Progenitor cell of endocrine pancreas (in vitro differentiated cells): ENCODE measurements at regions not wholly inside any gene's neighbourhood (a gene's known extent, or its start where the extent isn't known, plus 50 kb on each side); places are given as distances from the start of the nearest gene placed in this dataset.

Experiments
- DNase-seq: peaks from one replicate; pipeline ENCODE4 v3.0.0; 2021; ENCODE audit warnings: low spot score; ENCODE audit not compliant: unreplicated experiment
- H3K27ac Mint-ChIP-seq: 2 replicates; pipeline ENCODE4 v1.8.0; 2021; ENCODE audit warnings: mild to moderate bottlenecking, moderate library complexity, mixed read lengths
- H3K27me3 Mint-ChIP-seq: 2 replicates; pipeline ENCODE4 v1.8.0; 2021; ENCODE audit warnings: mixed read lengths
- H3K36me3 Mint-ChIP-seq: 2 replicates; pipeline ENCODE4 v1.8.0; 2022; ENCODE audit warnings: mixed read lengths; ENCODE audit not compliant: insufficient read depth
- H3K4me1 Mint-ChIP-seq: 2 replicates; pipeline ENCODE4 v1.8.0; 2021; ENCODE audit warnings: low read depth, mixed read lengths
- H3K4me3 Mint-ChIP-seq: 2 replicates; pipeline ENCODE4 v1.8.0; 2021; ENCODE audit warnings: low read depth, mild to moderate bottlenecking, moderate library complexity, mixed read lengths
- H3K9me3 Mint-ChIP-seq: 2 replicates; pipeline ENCODE4 v1.8.0; 2021; ENCODE audit warnings: low read depth, mixed read lengths
- CTCF ChIP-seq: fragments of 200-600 bp; sonication (generic); IDR thresholded peaks from one replicate; pipeline ENCODE4 v1.5.0; 2021; ENCODE audit warnings: antibody characterized with exemption, mild to moderate bottlenecking; ENCODE audit not compliant: unreplicated experiment

DNA sequence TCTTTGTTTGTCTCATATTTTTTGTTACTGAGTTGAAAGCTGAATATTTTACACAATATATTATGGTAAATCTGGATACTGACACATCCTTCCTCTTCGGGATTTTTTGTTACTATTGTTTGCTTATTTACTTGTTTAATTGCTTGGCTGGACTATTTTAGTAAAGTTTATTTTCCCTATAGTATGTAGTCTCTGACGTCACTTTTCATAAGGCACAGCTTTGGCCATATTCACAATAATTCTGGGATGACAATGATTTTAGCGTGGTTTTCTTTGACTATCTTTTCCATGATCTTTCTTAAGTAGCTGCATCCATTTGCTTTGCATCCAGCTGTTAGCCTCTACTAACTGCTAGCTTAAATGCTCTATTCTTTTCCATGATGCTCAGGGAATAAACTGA is 552.4 kb downstream of the VGLL3 start:
- Mint-ChIP-seq H3K9me3 (no peaks in the 10 kb centered on the region), H3K4me3 (no peak overlapping the region), H3K36me3 (no peaks in the 10 kb centered on the region), H3K27ac (no peak overlapping the region), H3K27me3 (no peaks in the 10 kb centered on the region), H3K4me1 (no peaks in the 10 kb centered on the region)
- DNase-seq = no peak
- TF ChIP-seq CTCF = no peak

DNA sequence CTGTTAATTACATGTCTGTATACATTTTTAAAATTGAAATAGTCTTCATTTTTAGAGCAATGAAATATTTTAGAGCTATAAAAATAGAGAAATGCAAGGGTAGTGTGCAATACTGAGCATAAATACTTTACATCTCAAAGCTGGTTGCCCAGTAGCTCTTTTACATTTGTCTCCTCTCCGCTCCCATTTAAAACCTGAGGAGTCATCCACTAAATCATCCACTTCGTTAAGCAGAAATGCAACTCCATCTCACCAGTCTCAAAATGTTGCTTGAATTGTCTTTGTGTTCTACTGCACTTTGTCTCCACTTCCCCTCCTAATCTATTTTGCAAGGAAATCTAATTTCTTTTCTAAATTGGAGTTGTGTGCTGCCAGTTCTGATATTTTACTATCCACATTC is 563.6 kb downstream of the VGLL3 start:
- Mint-ChIP-seq H3K27me3 (no peaks in the 10 kb centered on the region), H3K27ac (no peak overlapping the region), H3K36me3 (no peaks in the 10 kb centered on the region), H3K4me3 (no peak overlapping the region), H3K9me3 (peaks cover 11% of the 10 kb centered on the region), H3K4me1 (peaks cover 2% of the 10 kb centered on the region)
- no peak for TF ChIP-seq CTCF
- no peak for DNase-seq

GRCh38 chr3:86420990-86421739 is 569.8 kb downstream of the VGLL3 start:
- Mint-ChIP-seq H3K36me3 (peaks cover 1% of the 10 kb centered on the region), H3K9me3 (peaks cover 11% of the 10 kb centered on the region), H3K4me3 (peak overlapping the region; percentile 19), H3K4me1 (peaks cover 15% of the 10 kb centered on the region), H3K27me3 (no peaks in the 10 kb centered on the region), H3K27ac (no peak overlapping the region)
- TF ChIP-seq CTCF = no peak
- DNase-seq = no peak

DNA sequence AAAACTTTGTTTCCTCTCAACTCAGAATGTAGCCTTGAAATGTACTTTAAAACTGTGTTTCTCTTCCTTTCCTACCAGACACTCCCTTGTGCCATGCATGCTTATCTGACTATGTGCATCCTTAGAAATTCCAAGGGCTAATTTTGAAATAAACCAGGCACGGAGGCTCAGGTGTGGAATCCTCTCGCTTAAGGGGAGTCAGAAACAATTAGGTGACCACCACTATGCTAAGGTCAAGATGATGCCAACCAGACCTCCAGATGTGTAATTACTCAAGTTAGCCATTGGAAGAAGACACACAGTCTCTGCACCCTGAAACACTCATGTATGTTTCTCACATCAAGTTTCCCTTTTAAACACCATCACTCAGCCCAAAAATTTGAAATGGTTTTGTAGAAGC is 572.1 kb downstream of the VGLL3 start:
- no peak for DNase-seq
- no peaks in the 10 kb centered on the region for H3K27me3 Mint-ChIP-seq
- peaks cover 4% of the 10 kb centered on the region for H3K9me3 Mint-ChIP-seq
- H3K4me3 Mint-ChIP-seq = no peak overlapping the region
- peaks cover 1% of the 10 kb centered on the region for H3K36me3 Mint-ChIP-seq
- TF ChIP-seq CTCF = no peak
- H3K4me1 Mint-ChIP-seq = peaks cover 15% of the 10 kb centered on the region
- peak overlapping the region; percentile 19 for H3K27ac Mint-ChIP-seq

DNA sequence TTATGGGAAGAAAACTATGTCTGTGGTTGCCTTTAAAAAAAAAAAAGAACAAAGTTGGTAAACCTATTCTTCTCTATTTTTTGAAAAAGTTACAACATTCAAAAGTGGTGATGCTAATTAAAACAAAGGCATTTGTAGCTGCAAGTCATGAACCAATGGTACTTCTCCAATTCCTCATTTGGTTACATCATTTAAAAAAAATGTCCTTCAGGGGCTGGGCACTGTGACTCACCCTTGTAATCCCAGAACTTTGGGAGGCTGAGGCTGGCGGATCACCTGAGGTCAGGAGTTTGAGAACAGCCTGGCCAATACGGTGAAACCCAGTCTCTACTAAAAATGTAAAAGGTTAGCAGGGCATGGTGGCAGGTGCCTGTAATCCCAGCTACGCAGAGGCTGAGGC is 574.6 kb downstream of the VGLL3 start:
- DNase-seq = no peak

More for the DNA sequence above, 574.6 kb downstream of the VGLL3 start:
- Mint-ChIP-seq H3K36me3 (peaks cover 1% of the 10 kb centered on the region), H3K27me3 (no peaks in the 10 kb centered on the region), H3K4me3 (no peak overlapping the region), H3K27ac (no peak overlapping the region), H3K4me1 (peaks cover 32% of the 10 kb centered on the region), H3K9me3 (peaks cover 4% of the 10 kb centered on the region)
- no peak for TF ChIP-seq CTCF
